ENCODE measurements at regions not wholly inside any gene's neighbourhood (a gene's known extent, or its start where the extent isn't known, plus 50 kb on each side); places are given as distances from the start of the nearest gene placed in this dataset.

- no peak for TF ChIP-seq HMGA2 (CRISPR knock-in tag; IDR thresholded peaks at IDR 0.05)
- no peak for TF ChIP-seq CREM (CRISPR knock-in tag; IDR thresholded peaks at IDR 0.05)
- no peak for TF ChIP-seq FOXP4 (CRISPR knock-in tag; IDR thresholded peaks at IDR 0.05)
- TF ChIP-seq ATF3 (CRISPR knock-in tag; conservative IDR thresholded peaks at IDR 0.05), result no peak
- TF ChIP-seq ZBTB43 (CRISPR knock-in tag; IDR thresholded peaks at IDR 0.05), result no peak
- TF ChIP-seq ATF2 (CRISPR knock-in tag; IDR thresholded peaks at IDR 0.05; ENCODE audit: borderline replicate concordance, low read depth), result no peak
These were observed 583.7 kb downstream of the ADCYAP1 start (continued) for GRCh38 chr18:1488394-1488793.

GRCh38 chr18:1488957-1489356, 584.3 kb downstream of the ADCYAP1 start:
- Mint-ChIP-seq H3K4me1 (no peaks in the 10 kb centered on the region), H3K4me3 (no peak overlapping the region), H3K27ac (no peak overlapping the region), H3K9me3 (peaks cover 20% of the 10 kb centered on the region), H3K27me3 (ENCODE audit: low read depth) (no peaks in the 10 kb centered on the region), H3K36me3 (no peaks in the 10 kb centered on the region; the same call in 1 of the 2 replicates)
- DNase-seq (ENCODE audit: low spot score) (no peak), ATAC-seq (no peak)
- CTCF ChIA-PET, result no interaction called here
- POLR2A ChIA-PET, result no interaction called here
- TF ChIP-seq PRRX2 (CRISPR knock-in tag; IDR thresholded peaks at IDR 0.05) (no peak), CBFB (CRISPR knock-in tag; IDR thresholded peaks at IDR 0.05; ENCODE audit: low read depth) (no peak), ZBTB43 (CRISPR knock-in tag; IDR thresholded peaks at IDR 0.05) (no peak), ERG (CRISPR knock-in tag; IDR thresholded peaks at IDR 0.05) (no peak), RORB (CRISPR knock-in tag; IDR thresholded peaks at IDR 0.05) (no peak), ZNF425 (CRISPR knock-in tag; conservative IDR thresholded peaks at IDR 0.05) (no peak), IRF1 (CRISPR knock-in tag; IDR thresholded peaks at IDR 0.05) (no peak), KAT7 (CRISPR knock-in tag; IDR thresholded peaks at IDR 0.05; ENCODE audit: borderline replicate concordance) (no peak), AFF4 (CRISPR knock-in tag; IDR thresholded peaks at IDR 0.05; ENCODE audit: borderline replicate concordance) (no peak), GABPB1 (CRISPR knock-in tag; IDR thresholded peaks at IDR 0.05) (no peak), MXD4 (CRISPR knock-in tag; IDR thresholded peaks at IDR 0.05; ENCODE audit: borderline replicate concordance) (no peak), MAX (CRISPR knock-in tag; IDR thresholded peaks at IDR 0.05) (no peak), ZNF512 (CRISPR knock-in tag; IDR thresholded peaks at IDR 0.05; ENCODE audit: borderline replicate concordance) (no peak), SMAD3 (CRISPR knock-in tag; IDR thresholded peaks at IDR 0.05; ENCODE audit: borderline replicate concordance) (no peak)

Data from WTC11 (cell line).